Mucosa of stomach (tissue), 1 donor: ENCODE measurements at regions not wholly inside any gene's neighbourhood (a gene's known extent, or its start where the extent isn't known, plus 50 kb on each side); places are given as distances from the start of the nearest gene placed in this dataset.

Experiments
- H3K27me3 ChIP-seq: one replicate; pipeline ENCODE4 v1.7.0; 2013; ENCODE audit warnings: mild to moderate bottlenecking, low read length; ENCODE audit not compliant: control insufficient read depth, insufficient read depth
- H3K36me3 ChIP-seq: one replicate; pipeline ENCODE4 v1.7.0; 2013; ENCODE audit warnings: low read length; ENCODE audit not compliant: control insufficient read depth, insufficient read depth
- H3K4me1 ChIP-seq: one replicate; pipeline ENCODE4 v1.7.0; 2013; ENCODE audit warnings: mild to moderate bottlenecking, low read length; ENCODE audit not compliant: control insufficient read depth, insufficient read depth
- H3K4me3 ChIP-seq: one replicate; pipeline ENCODE4 v1.7.0; 2013; ENCODE audit warnings: low read length
- H3K9ac ChIP-seq: one replicate; pipeline ENCODE4 v1.7.0; 2013; ENCODE audit warnings: mild to moderate bottlenecking, low read length, moderate library complexity
- H3K9me3 ChIP-seq: one replicate; pipeline ENCODE4 v1.7.0; 2013; ENCODE audit warnings: mild to moderate bottlenecking, low read length, moderate library complexity; ENCODE audit not compliant: control insufficient read depth
- donor health status: Pancreatic carcinoma.

DNA sequence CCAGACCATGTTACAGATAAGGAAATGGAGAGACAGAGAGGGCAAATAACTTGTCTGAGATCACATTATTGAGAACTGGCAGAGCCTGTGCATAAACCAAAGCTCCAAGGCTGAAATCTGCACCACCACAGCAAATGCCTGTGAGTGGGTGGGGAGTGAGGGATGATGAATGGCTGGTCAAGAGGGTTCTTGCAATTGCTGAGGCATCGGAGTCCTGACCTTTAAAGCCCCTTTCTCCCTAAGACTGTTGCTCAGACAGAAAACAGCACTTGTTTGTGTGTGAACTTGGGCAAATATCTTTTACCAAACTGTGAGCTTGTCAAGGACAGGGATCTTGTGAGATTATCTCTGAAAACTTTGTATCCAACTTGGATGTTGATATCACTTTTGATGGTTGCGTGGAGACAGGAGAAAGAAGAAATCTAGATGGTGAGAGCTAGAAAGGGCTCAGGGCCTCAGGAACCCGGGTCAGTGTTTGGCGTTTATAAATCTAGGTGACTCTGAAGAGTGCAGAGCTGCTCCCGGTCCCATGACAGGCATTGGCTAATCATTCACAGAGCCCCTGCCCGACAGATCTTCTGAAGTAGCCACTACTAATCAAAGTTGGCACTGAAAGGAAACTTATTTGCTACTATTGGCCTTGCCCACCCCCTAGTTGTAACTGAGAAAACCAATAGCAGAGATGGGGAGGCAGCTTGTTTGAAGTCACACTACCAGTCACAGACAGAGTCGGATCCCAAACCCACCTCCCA, 122.3 kb downstream of the FOXD2 start:
- H3K9me3 ChIP-seq = no peaks in the 10 kb centered on the region
- peak overlapping the region; percentile 11 for H3K9ac ChIP-seq
- no peaks in the 10 kb centered on the region for H3K27me3 ChIP-seq
- no peaks in the 10 kb centered on the region for H3K36me3 ChIP-seq
- peaks cover 62% of the 10 kb centered on the region for H3K4me1 ChIP-seq
- no peak overlapping the region for H3K4me3 ChIP-seq

DNA sequence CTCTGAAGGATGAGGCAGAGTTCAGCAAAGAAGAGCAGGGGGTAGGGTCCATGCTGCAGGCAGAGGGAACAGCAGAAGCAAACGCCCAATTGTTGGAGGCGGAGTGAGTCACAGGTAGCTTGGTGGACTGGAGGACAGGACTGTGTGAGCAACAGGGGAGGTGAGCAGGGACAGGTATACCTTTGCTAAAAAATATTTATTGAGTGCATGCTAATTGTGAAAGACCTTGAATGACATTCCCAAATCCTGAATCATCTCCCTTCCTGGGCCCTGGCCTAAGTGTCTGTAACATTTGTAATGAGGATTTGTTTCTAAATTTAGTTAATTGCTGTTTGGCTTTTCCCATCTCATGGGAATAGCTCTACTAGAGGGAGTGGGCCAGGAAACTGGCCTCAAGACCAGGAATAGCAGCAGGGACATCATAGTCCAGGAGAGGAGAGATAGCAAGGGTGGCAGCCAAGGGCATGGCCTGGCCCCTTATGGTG, 123.7 kb downstream of the FOXD2 start:
- Histone ChIP-seq H3K9me3 (no peaks in the 10 kb centered on the region), H3K4me1 (peaks cover 48% of the 10 kb centered on the region), H3K4me3 (no peak overlapping the region), H3K9ac (no peak overlapping the region), H3K27me3 (no peaks in the 10 kb centered on the region), H3K36me3 (no peaks in the 10 kb centered on the region)

DNA sequence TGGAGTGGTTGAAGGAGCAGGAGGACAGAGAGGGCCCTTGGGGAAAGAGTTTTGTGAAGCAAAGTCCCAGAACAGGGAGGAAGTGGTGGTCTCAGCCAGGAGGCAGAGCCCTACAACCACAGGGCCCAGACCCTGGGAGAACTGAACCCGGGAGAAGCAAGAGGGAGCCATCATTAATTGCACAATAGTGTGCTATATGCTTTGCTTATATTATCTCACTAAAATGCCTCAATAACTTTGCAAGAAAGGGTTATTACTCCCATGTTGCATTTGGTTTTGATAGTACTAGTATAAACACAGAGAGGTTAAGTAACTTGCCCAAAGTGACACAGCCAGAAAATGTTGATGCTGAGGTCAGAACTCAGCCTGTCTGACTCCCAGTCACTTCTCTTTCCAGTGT, 124.3 kb downstream of the FOXD2 start:
- Histone ChIP-seq H3K36me3 (no peaks in the 10 kb centered on the region), H3K4me1 (peaks cover 42% of the 10 kb centered on the region), H3K9ac (no peak overlapping the region), H3K9me3 (no peaks in the 10 kb centered on the region), H3K27me3 (no peaks in the 10 kb centered on the region), H3K4me3 (no peak overlapping the region)

DNA sequence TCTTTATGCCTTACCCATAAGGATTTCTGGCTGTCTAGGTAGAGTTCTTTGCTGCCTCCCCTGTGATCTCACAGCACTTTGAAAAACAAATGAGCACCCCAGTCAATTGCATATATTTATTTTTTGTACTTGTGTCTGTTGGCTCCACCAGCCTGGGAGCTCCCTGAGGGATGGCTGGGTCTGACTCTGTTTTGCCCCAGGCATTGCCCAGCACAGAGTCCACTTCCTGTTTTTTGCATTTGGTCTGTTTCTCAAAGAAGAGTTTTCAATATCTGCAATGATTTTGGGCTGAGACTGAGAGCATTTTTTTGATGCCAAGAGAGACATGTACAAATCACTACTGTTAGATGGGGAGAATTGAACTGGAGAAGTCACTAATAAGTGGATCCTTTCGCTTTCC, 125.0 kb downstream of the FOXD2 start:
- peaks cover 36% of the 10 kb centered on the region for H3K4me1 ChIP-seq
- no peak overlapping the region for H3K4me3 ChIP-seq
- H3K9me3 ChIP-seq = no peaks in the 10 kb centered on the region
- H3K36me3 ChIP-seq = no peaks in the 10 kb centered on the region
- no peak overlapping the region for H3K9ac ChIP-seq
- no peaks in the 10 kb centered on the region for H3K27me3 ChIP-seq

DNA sequence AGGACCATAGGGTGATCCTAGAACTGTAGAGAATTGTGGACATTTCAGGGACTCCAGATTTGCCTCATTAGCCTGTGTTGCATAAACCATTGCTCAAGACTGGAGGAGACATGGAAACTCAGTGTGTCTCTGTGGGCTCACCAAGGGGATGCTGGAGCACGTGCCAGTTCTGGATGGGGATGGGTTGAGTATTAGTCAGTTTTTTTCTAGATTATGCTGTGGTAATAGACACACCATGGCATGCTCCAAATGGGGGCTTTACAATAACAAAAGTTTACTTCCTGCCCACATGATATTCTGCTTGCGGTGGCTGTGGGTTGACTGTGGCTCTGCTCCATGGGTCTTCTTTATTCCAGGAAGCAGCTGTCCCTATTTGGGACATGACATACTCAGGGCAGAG, 125.4 kb downstream of the FOXD2 start:
- H3K9ac ChIP-seq = no peak overlapping the region
- H3K36me3 ChIP-seq = no peaks in the 10 kb centered on the region
- H3K27me3 ChIP-seq = no peaks in the 10 kb centered on the region
- H3K9me3 ChIP-seq = no peaks in the 10 kb centered on the region
- H3K4me1 ChIP-seq = peaks cover 32% of the 10 kb centered on the region
- H3K4me3 ChIP-seq = no peak overlapping the region

DNA sequence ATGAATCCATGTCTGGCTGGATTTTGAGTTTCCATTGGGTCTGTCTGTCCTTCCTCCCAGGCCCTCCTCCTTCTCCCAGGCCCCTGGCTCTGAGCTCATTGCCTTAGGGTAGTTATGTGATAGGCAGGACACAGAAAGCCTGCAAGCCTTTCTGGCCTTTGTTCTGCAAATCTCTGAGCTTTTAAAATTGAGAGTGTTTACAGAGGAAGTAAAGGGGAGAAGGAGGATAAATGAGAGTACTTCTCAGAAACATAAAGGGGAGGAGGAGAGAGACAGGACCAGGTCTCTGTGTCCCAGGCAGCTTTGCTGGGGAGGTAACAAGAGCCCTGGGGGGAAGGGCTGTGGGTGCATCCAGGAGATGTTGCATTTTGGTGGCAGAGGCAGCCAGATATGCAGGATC, 126.7 kb downstream of the FOXD2 start:
- H3K27me3 ChIP-seq = no peaks in the 10 kb centered on the region

DNA sequence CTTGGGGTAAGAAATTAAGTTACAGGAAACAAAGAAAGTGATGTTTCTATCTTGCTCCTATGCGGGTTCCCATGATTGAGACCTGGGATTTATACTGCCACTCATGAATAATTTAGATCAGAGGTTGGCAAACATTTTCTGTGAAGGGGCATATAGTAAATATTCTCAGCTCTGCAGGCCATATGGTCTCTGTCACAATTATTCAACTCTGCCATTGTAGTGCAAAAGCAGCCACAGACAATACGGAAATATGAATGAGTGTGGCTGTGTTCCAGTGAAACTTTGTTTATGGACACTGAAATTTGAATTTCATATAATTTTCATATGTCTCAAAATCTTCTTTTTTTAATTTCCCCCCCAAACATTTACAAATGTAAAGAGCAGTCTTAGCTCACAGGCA, 127.2 kb downstream of the FOXD2 start:
- no peaks in the 10 kb centered on the region for H3K27me3 ChIP-seq
- H3K36me3 ChIP-seq = no peaks in the 10 kb centered on the region
- no peak overlapping the region for H3K9ac ChIP-seq
- no peak overlapping the region for H3K4me3 ChIP-seq
- peaks cover 32% of the 10 kb centered on the region for H3K4me1 ChIP-seq
- no peaks in the 10 kb centered on the region for H3K9me3 ChIP-seq

More for the DNA sequence above, 126.7 kb downstream of the FOXD2 start:
- H3K4me1 ChIP-seq = peaks cover 34% of the 10 kb centered on the region
- H3K36me3 ChIP-seq = no peaks in the 10 kb centered on the region
- no peaks in the 10 kb centered on the region for H3K9me3 ChIP-seq
- H3K4me3 ChIP-seq = no peak overlapping the region
- H3K9ac ChIP-seq = no peak overlapping the region

DNA sequence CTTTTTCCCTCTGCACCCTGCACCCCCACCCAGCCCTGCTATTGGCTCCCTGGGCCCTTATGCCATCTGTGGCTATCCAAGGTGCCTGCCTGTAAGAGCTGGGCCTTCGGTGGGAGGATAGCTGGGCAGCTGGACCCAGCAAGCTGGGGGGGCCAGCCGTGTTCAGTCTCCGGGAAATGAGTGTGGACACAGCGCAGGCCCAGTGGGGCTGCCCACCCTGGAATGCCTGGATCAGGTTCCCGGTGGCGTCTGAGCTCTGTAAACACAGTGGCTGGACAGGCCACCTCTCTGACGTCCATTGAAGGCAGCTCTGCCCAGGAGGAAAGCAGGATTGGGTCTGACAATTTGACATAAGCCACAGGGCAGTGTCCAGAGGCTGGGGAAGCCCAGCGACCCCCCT, 127.8 kb downstream of the FOXD2 start:
- no peaks in the 10 kb centered on the region for H3K36me3 ChIP-seq
- H3K4me3 ChIP-seq = no peak overlapping the region
- H3K27me3 ChIP-seq = no peaks in the 10 kb centered on the region
- peaks cover 32% of the 10 kb centered on the region for H3K4me1 ChIP-seq
- no peaks in the 10 kb centered on the region for H3K9me3 ChIP-seq
- no peak overlapping the region for H3K9ac ChIP-seq

DNA sequence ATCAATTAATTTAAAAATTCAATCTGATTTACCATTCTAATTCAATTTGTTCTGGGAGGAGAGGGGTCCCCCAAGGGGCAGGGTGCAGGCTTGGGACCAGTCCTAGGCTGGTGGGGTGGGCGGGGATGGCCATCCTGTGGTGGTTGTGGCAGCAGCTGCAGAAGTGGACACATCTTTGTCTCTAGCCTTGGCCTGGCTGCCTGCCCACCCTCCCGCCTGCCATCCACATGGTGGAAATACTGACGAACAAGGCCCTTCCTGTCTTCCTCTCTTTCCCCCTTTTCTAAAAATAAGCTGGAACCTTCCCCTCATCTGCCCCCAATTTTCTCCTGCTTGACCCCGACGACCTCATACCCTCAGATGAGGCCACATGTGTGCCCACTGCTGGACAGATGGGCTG, 130.9 kb downstream of the FOXD2 start:
- H3K4me1 ChIP-seq = peaks cover 16% of the 10 kb centered on the region
- no peaks in the 10 kb centered on the region for H3K27me3 ChIP-seq
- H3K4me3 ChIP-seq = no peak overlapping the region
- H3K9me3 ChIP-seq = no peaks in the 10 kb centered on the region
- H3K36me3 ChIP-seq = no peaks in the 10 kb centered on the region
- no peak overlapping the region for H3K9ac ChIP-seq

DNA sequence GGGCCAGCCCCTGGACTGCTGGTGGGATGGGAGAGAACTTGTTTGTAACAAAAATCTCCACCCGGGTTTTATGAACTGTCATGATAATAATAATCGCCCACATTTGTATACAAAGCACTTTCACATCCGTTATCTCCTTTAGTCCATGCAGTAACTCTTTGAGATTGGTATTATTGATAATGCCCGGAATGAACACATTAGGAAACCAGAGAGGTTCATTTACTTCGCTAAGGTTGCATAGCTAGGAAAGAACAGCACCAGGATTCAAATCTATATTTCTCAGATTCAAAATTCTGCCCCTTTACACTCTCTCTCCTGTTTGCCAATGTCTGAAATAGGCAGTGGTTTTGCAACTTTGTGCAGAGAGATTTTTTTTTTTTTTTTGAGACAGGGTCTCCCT, 131.4 kb downstream of the FOXD2 start:
- H3K9ac ChIP-seq = no peak overlapping the region
- no peaks in the 10 kb centered on the region for H3K9me3 ChIP-seq
- no peak overlapping the region for H3K4me3 ChIP-seq
- no peaks in the 10 kb centered on the region for H3K27me3 ChIP-seq
- H3K36me3 ChIP-seq = no peaks in the 10 kb centered on the region
- H3K4me1 ChIP-seq = peaks cover 16% of the 10 kb centered on the region

DNA sequence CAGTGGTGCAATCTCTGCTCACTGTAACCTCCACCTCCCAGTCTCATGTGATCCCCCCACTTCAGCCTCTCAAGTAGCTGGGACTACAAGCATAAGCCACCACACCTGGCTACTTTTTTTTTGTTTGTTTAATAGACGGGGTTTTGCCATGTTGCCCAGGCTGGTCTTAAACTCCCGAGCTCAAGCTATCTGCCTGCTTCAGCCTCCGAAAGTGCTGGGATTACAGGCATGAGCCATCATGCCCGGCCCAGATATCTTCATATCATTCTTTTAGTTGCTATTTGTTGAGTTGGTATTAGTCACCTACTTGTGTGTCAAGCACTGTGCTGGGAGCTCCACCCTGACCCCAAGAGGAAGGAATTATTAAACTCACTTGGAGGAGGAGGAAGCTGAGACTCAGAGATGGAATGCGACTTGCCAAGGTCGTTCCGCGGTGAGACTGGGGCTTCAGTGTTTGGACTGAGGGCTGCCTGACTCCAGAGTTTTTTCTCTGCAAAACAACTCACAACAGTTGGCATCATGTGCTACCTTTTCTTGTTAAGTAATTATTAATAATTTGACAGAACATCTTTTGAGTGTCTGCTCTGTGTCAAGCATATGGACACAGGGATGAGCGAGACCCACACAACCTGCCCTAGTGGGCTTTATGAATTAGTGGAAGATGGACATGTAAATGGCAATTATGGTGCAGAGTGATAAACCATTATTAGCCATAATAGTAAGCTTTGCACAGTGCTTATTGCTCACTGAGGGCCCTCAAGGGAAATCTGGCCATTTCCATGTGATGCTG, 132.0 kb downstream of the FOXD2 start:
- H3K4me3 ChIP-seq = no peak overlapping the region
- H3K36me3 ChIP-seq = no peaks in the 10 kb centered on the region
- no peak overlapping the region for H3K9ac ChIP-seq
- no peaks in the 10 kb centered on the region for H3K9me3 ChIP-seq
- peaks cover 16% of the 10 kb centered on the region for H3K4me1 ChIP-seq
- no peaks in the 10 kb centered on the region for H3K27me3 ChIP-seq

DNA sequence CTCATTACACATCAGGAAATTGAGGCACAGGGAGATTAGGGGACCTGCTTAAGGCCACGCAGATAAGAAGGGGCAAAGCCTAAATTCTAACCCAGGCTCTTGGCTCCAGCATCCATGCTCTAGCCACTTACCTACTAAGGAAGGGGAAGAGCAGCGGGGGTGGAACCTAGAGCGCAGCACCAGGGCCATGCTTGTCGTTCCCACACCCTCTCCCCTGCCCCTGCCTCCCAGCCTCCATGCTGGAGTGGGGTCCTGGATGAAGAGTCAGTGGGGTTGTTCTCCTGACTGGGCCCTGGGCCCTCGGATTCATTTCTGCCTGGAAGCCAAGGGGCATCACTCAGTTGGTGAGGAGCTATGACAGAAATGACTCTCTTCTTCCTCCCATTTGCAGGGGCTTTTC, 133.3 kb downstream of the FOXD2 start:
- Histone ChIP-seq H3K4me3 (no peak overlapping the region), H3K9ac (no peak overlapping the region), H3K27me3 (no peaks in the 10 kb centered on the region), H3K9me3 (no peaks in the 10 kb centered on the region), H3K36me3 (no peaks in the 10 kb centered on the region), H3K4me1 (peaks cover 16% of the 10 kb centered on the region)
